ENCODE measurements at regions not wholly inside any gene's neighbourhood (a gene's known extent, or its start where the extent isn't known, plus 50 kb on each side); places are given as distances from the start of the nearest gene placed in this dataset.
A peak's percentile ranks its signal among the peaks of the same experiment; 100 is the strongest.
"Not testable (repeated sequence)": the region's sequence is repeated elsewhere in the genome, so short reads cannot be mapped to it uniquely, and the experiment has no call there.

DNA sequence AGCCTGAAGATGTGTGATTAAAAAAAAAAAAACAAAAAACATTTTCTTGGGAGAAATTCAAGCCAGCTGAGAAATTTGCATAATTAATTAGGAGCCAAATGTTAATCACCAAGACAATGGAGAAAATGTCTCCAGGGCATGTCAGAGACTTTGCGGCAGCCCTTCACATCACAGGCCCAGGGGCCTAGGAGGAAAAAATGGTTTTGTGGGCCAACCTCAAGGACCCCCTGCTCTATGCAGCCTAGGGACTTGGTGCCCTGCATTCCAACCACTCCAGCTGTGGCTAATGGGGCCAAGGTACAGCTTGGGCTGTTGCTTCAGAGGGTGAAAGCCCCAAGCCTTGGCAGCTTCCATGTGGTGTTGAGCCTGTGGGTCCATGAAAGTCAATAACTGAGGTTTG lies 241.9 kb upstream of the THUMPD2 start:
- peaks cover 23% of the 10 kb centered on the region for H3K9me3 Mint-ChIP-seq
- H3K27me3 Mint-ChIP-seq, result no peaks in the 10 kb centered on the region
- no peaks in the 10 kb centered on the region for H3K4me1 Mint-ChIP-seq (ENCODE audit: low read depth)
- H3K36me3 Mint-ChIP-seq (ENCODE audit: low read depth), result no peaks in the 10 kb centered on the region
- H3K4me3 Mint-ChIP-seq, result no peak overlapping the region
- no peak overlapping the region for H3K27ac Mint-ChIP-seq

DNA sequence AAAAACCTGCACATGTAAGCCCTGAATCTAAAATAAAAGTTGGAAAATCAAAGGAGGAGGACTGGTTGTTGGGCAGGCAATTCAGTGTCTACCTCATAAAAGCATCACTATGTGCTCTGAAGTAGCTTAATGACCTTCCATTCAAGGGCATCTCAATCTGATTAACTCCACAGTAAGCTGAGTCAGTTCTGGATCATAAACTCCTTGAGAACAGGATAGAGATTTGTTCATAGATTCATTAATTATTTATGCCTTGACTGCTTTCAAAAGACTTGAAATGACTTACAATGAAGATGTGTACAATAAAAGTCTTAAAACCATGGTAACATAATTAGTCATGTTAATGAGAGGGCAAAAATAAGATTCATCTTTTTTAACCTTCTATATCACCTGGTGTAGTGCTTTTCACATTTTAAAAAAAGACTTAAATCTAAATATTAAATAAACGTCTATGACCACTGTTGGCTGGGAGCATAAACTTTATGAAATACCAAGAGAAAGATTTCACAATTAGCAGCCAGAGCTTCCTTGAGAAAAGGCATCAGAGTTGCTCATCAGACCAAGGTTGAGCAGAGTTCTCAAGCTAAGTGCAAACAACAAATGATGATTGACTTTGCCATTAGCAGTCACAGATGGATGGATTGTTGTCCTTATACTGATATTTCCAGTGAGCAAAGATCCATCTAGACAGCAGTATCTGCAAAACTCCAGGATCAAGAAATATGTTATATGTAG lies 237.3 kb upstream of the THUMPD2 start:
- peaks cover 6% of the 10 kb centered on the region for H3K27me3 Mint-ChIP-seq
- no peak overlapping the region for H3K27ac Mint-ChIP-seq
- H3K4me1 Mint-ChIP-seq (ENCODE audit: low read depth), result no peaks in the 10 kb centered on the region
- H3K4me3 Mint-ChIP-seq, result no peak overlapping the region
- H3K9me3 Mint-ChIP-seq, result peaks cover 20% of the 10 kb centered on the region
- no peaks in the 10 kb centered on the region for H3K36me3 Mint-ChIP-seq (ENCODE audit: low read depth)

DNA sequence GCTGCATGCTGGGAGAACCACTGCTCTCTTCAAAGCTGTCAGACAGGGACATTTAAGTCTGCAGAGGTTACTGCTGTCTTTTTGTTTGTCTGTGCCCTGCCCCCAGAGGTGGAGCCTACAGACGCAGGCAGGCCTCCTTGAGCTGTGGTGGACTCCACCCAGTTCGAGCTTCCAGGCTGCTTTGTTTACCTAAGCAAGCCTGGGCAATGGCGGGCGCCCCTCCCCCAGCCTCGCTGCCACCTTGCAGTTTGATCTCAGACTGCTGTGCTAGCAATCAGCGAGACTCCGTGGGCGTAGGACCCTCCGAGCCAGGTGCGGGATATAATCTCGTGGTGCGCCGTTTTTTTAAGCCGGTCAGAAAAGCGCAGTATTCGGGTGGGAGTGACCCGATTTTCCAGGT lies 234.9 kb upstream of the THUMPD2 start:
- not testable (repeated sequence) for H3K9me3 Mint-ChIP-seq; H3K36me3 Mint-ChIP-seq (ENCODE audit: low read depth); H3K4me1 Mint-ChIP-seq (ENCODE audit: low read depth); H3K27me3 Mint-ChIP-seq; H3K4me3 Mint-ChIP-seq; H3K27ac Mint-ChIP-seq

DNA sequence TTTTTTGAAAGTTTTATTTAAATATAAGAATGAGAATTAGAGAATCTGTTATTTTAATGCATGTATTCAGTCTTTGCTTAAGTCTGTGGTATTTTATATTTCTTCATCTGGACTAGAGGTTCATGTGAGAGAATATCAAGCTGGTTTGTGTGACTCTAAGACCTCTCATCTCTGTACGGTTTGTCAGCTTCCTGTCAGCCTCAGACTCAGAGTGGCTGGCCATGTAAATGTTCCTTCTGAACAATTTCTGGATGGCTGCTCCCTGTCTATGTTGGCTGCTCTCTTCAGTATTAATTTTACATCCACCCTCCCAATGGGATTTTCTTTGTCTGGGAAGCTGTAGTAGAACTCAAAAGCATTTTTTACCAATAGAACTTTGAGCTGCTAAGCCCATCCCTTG lies 225.3 kb upstream of the THUMPD2 start:
- H3K36me3 Mint-ChIP-seq (ENCODE audit: low read depth), result no peaks in the 10 kb centered on the region
- no peak overlapping the region for H3K27ac Mint-ChIP-seq
- no peaks in the 10 kb centered on the region for H3K4me1 Mint-ChIP-seq (ENCODE audit: low read depth)
- H3K4me3 Mint-ChIP-seq, result no peak overlapping the region
- peaks cover 6% of the 10 kb centered on the region for H3K9me3 Mint-ChIP-seq
- H3K27me3 Mint-ChIP-seq, result no peaks in the 10 kb centered on the region

DNA sequence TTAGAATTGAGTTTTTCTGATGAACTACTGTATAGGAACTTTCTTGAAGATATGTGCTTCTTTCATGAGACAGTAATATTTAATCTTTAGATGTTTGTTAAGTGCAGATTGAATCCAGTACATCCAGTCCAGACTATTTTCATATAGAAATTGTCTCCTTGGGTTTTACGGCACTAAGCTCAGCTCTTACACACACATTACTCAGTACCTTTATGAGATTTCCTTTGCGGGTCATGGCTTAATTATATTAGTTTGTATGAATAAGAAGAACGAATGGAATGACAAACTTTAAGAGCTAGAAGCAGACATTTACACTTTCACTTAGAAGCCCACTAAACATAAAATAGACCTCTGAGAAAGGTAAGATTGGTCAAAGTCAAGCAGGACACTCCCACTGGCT lies 223.3 kb upstream of the THUMPD2 start:
- H3K4me1 Mint-ChIP-seq (ENCODE audit: low read depth), result no peaks in the 10 kb centered on the region
- no peaks in the 10 kb centered on the region for H3K27me3 Mint-ChIP-seq
- no peak overlapping the region for H3K27ac Mint-ChIP-seq
- H3K4me3 Mint-ChIP-seq, result no peak overlapping the region
- H3K36me3 Mint-ChIP-seq (ENCODE audit: low read depth), result no peaks in the 10 kb centered on the region
- peaks cover 6% of the 10 kb centered on the region for H3K9me3 Mint-ChIP-seq

DNA sequence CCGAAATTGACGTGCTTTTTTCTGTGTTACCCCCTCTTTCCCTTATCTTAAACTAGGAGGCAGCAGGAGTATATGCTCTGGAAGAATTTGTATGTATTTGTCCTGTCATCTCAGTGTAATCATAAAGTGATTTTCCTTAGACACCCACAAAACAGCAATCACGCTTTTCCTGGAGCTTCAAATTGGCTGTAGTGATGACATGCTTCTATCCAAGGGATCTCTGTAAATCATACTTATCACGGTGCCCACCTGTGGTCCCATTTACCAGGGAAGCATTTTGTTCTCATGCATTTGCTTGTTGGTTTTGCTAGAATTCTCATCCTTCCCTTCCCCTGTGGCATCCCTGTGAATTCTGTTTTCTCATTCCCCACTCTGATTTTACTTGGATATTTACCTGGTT lies 220.8 kb upstream of the THUMPD2 start:
- Mint-ChIP-seq H3K36me3 (ENCODE audit: low read depth) (no peaks in the 10 kb centered on the region), H3K27me3 (no peaks in the 10 kb centered on the region), H3K27ac (no peak overlapping the region), H3K4me3 (no peak overlapping the region), H3K9me3 (peaks cover 5% of the 10 kb centered on the region), H3K4me1 (ENCODE audit: low read depth) (peaks cover 19% of the 10 kb centered on the region)

DNA sequence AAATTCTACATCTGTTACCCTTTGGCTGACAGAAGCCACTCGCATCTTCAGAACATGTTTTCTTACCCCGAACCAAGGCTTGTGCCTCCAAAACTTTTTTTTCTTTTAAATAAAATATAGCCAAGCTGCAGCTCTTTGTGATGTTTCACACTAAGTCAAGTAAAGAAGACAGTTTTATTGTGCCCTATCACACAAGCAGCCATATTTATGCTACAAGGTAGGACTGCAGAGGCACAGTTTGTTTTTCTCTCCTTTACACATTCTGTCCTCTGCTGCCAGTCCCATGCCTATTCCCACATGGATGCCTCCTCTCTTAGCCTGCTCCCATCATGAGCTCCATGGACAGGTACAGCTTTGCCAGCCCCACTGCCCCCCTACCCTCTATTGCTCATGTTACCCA lies 219.6 kb upstream of the THUMPD2 start:
- no peaks in the 10 kb centered on the region for H3K9me3 Mint-ChIP-seq
- no peaks in the 10 kb centered on the region for H3K27me3 Mint-ChIP-seq
- H3K4me3 Mint-ChIP-seq, result no peak overlapping the region
- H3K4me1 Mint-ChIP-seq (ENCODE audit: low read depth), result peaks cover 19% of the 10 kb centered on the region
- no peak overlapping the region for H3K27ac Mint-ChIP-seq
- H3K36me3 Mint-ChIP-seq (ENCODE audit: low read depth), result no peaks in the 10 kb centered on the region

DNA sequence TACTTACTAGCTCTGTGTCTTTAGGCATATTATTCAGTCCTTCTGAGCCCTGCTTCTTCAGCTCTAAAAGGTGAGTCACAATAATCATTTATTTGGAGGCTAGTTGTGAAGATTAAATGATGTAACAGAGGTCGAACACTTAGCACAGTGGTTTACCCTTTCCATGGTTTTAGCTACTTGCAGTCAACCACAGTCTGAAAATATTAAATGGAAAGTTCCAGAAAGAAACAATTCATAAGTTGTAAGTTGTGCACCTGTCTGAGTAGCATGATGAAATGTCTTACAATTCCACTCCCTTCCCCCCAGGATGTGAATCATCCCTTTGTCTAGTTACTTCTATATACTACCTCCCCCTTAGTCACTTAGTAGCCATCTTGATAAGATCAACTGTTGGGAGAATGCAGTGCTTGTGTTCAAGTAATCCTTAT lies 217.6 kb upstream of the THUMPD2 start:
- Mint-ChIP-seq H3K4me3 (no peak overlapping the region), H3K27me3 (no peaks in the 10 kb centered on the region), H3K4me1 (ENCODE audit: low read depth) (peaks cover 19% of the 10 kb centered on the region), H3K36me3 (ENCODE audit: low read depth) (no peaks in the 10 kb centered on the region), H3K27ac (peak overlapping the region; percentile 45), H3K9me3 (no peaks in the 10 kb centered on the region)

DNA sequence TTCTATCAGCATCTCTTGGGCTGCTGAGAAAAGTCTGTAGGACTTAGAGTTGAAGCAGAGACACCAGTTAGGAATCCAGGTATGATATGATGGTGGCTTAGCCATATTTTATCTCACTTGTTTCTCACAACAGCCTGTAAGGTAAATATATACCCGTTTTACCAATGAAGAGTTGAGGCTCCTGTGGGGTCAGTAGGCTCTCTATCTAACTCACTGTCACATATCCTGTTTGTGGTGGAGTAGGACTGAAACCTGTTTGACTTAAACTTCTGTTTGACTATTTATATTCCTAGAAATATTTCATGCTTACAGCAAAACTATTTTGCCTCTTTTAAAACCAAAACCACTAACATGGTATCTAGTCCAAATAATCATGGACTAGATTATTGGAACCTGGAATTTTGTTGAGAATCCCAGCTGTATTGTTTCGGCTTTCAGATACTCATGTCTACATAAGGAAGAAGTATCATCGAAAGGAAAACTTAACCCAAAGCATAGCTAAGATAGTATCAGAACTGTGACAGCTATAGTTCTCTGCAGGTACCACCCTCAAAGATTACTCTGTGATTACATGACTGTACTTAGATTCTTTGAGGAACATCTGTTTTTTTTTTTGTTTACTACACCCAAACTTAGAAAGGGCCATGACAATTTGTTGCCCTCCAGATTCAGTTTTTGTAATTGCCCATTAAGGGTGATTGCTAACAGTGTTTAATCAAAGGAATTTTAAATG lies 216.1 kb upstream of the THUMPD2 start:
- H3K4me1 Mint-ChIP-seq (ENCODE audit: low read depth), result peaks cover 19% of the 10 kb centered on the region
- H3K36me3 Mint-ChIP-seq (ENCODE audit: low read depth), result no peaks in the 10 kb centered on the region
- H3K9me3 Mint-ChIP-seq, result no peaks in the 10 kb centered on the region
- no peak overlapping the region for H3K4me3 Mint-ChIP-seq
- H3K27ac Mint-ChIP-seq, result peak overlapping the region; percentile 53
- no peaks in the 10 kb centered on the region for H3K27me3 Mint-ChIP-seq

DNA sequence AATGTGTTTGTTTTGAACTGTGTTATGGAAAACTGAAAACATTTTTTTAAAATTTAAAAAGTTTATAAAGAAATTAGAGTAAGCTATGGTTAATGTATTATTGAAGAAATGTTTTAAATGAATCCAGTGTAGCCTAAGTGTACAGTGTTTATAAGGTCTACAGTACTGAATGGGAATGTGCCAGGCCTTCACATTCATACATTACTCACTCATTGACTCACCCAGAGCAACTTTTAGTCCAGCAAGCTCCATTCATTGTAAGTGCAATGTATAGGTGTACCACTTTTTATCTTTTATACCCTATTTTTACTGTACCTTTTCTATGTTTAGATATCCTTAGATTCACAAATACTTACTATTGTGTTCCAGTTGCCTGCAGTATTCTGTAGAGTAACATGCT lies 215.1 kb upstream of the THUMPD2 start:
- no peaks in the 10 kb centered on the region for H3K27me3 Mint-ChIP-seq
- H3K4me1 Mint-ChIP-seq (ENCODE audit: low read depth), result peaks cover 19% of the 10 kb centered on the region
- H3K4me3 Mint-ChIP-seq, result no peak overlapping the region
- H3K36me3 Mint-ChIP-seq (ENCODE audit: low read depth), result no peaks in the 10 kb centered on the region
- no peaks in the 10 kb centered on the region for H3K9me3 Mint-ChIP-seq
- no peak overlapping the region for H3K27ac Mint-ChIP-seq

DNA sequence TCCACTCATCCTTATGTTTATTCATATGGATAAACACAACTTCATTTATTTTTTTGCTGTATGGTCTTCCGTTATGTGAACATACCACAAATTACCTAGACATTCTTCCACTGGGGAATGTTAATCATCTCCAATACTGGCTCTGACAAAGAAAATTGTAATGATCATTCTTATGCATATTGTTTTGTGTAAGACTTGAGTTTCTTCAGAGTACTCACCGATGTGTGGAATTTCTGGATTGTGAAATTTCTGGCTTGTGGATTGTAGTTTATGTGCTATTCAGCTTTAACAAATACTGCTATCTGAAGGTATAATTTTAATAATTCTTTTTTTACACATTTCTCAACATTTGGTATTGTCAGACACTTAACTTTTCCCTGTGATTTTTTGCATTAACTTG lies 212.2 kb upstream of the THUMPD2 start:
- Mint-ChIP-seq H3K4me1 (ENCODE audit: low read depth) (peaks cover 10% of the 10 kb centered on the region), H3K36me3 (ENCODE audit: low read depth) (no peaks in the 10 kb centered on the region), H3K27me3 (no peaks in the 10 kb centered on the region), H3K27ac (no peak overlapping the region), H3K9me3 (no peaks in the 10 kb centered on the region), H3K4me3 (no peak overlapping the region)

DNA sequence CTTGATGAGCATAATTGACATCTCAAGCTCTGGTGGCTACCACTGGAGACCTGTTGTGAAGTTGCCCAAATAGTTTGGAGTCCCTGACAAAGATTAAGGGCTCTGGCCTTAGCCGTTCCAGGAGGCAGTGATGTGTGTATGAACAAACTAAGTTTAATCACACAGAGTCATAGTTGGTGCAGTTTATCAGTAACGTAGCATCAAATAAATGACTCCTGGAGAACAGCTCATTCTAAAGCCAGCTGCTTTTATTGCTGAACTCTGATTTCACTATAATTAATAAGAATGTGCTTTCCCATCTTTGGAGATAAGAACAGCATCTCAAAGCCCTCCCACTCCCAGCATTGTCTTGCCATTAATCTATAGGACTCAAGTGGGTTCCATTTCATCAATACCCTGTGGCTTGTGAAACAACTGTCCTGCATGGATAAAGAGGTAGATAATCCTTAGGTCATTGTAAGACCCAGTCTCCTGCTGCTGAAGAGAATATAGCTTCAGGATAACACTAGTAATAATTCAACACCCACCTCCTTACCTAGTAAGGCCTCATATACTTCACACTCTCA lies 211.4 kb upstream of the THUMPD2 start:
- Mint-ChIP-seq H3K4me3 (no peak overlapping the region), H3K27ac (no peak overlapping the region), H3K36me3 (ENCODE audit: low read depth) (no peaks in the 10 kb centered on the region), H3K4me1 (ENCODE audit: low read depth) (peaks cover under 1% of the 10 kb centered on the region), H3K9me3 (no peaks in the 10 kb centered on the region), H3K27me3 (no peaks in the 10 kb centered on the region)

DNA sequence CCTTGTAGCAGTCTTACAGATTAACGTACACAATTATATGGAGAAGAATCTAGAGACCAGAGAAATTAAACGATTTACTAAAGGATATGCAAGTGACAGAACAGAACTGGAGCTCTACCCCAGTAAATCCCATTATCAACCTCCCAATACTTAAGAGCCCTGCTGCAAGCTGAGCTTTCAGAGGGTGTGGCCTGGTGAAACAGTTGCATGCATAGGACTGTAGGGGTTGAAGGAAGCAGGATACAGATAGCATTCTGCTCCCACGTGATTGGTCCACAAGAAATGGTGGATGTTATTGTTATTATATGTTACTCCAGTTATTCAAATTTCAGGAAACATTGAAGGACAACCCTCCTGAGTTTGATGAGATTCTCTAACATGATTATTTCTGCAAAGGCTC lies 210.8 kb upstream of the THUMPD2 start:
- Mint-ChIP-seq H3K9me3 (no peaks in the 10 kb centered on the region), H3K4me3 (no peak overlapping the region), H3K27ac (no peak overlapping the region), H3K36me3 (ENCODE audit: low read depth) (no peaks in the 10 kb centered on the region), H3K27me3 (no peaks in the 10 kb centered on the region), H3K4me1 (ENCODE audit: low read depth) (no peaks in the 10 kb centered on the region)

DNA sequence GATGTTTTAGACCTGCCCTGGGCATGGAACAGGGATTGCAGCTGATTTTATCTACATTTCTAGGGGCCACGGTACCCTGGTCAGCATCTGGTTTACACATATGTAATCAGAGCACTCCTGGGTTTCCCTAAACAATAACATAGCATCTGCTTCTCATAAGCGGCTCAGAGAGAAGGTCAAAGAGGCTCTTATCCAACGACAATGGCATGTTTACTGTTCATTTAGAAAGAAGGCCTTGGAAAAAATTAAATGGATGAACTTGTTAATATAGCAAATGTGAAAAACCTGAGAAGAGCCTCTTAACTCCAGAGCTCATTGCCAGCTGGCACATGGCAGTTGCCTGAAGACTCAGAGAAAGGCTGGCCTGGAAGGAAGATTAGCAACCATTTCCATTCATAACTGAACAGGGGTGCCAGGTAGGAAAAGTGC lies 202.8 kb upstream of the THUMPD2 start:
- Mint-ChIP-seq H3K4me1 (ENCODE audit: low read depth) (no peaks in the 10 kb centered on the region), H3K27me3 (no peaks in the 10 kb centered on the region), H3K36me3 (ENCODE audit: low read depth) (no peaks in the 10 kb centered on the region), H3K4me3 (no peak overlapping the region), H3K27ac (no peak overlapping the region), H3K9me3 (no peaks in the 10 kb centered on the region)

DNA sequence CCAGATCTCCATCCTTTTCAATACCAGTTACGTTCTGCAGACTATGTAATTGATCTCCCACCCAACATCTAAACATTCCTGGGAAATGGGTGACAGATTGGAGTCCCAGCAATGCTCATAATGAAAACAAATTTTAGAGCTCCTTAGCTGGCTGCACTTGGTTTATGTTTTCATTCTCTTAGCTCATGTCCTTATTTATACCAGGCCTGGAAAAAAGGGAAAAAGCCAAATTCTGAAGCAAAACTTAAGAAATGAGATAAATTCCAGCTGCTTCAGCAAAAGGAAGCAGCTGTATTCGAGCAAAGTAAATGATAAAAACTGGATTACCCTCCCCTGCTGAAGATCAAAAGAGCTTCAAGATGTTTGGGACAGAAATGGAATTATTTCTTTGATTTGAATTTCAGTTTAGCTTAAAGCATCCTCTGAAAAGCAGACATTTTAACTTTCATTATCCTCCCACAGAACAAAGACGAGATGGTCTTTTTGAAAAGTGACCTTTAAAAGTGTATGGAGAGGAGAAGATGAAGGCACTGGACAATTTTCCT lies 196.5 kb upstream of the THUMPD2 start:
- Mint-ChIP-seq H3K4me3 (no peak overlapping the region), H3K36me3 (ENCODE audit: low read depth) (no peaks in the 10 kb centered on the region), H3K4me1 (ENCODE audit: low read depth) (no peaks in the 10 kb centered on the region), H3K27me3 (no peaks in the 10 kb centered on the region), H3K27ac (no peak overlapping the region), H3K9me3 (peaks cover 4% of the 10 kb centered on the region)

Measured in stimulated activated naive CD8-positive, alpha-beta T cell treated with anti-CD3 and anti-CD28 coated beads, Interleukin-15, Interleukin-2, amounts not matched to agents 100 ng/mL and 50 ng/mL, for 24 hours (primary cell).